B cell (primary cell): ENCODE measurements at regions not wholly inside any gene's neighbourhood (a gene's known extent, or its start where the extent isn't known, plus 50 kb on each side); places are given as distances from the start of the nearest gene placed in this dataset.

ENCODE experiments used
- ATAC-seq: fragments of 200-7000 bp; cut with Tn5 transposase; one replicate; pipeline ENCODE4 v1.10.0; 2021; ENCODE audit warnings: low read depth, mild to moderate bottlenecking, moderate number of reproducible peaks, moderate library complexity
- CTCF ChIA-PET: fragments of 350-600 bp; sonication (Branson Sonifier 250); formaldehyde crosslinking; loops from one replicate; lab custom pipeline; 2021; ENCODE audit warnings: antibody characterized with exemption, inconsistent platforms; lab: Charles Lee
- POLR2A ChIA-PET: fragments of 350-600 bp; sonication (Branson Sonifier 250); formaldehyde crosslinking; loops from one replicate; lab custom pipeline; 2021; ENCODE audit warnings: antibody characterized with exemption; lab: Charles Lee
- DNase-seq: peaks from one replicate; pipeline ENCODE4 v3.0.0; 2013
- H2AFZ ChIP-seq: 2 replicates; pipeline ENCODE4 v1.6.1; 2012; ENCODE audit warnings: mild to moderate bottlenecking, low read depth, low read length; ENCODE audit not compliant: insufficient read depth, poor library complexity, severe bottlenecking
- H3K27ac ChIP-seq, 2 donors: 1 replicate in 1 of 2; 2 replicates in 1 of 2; pipeline ENCODE4 v1.5.1; 2012 to 2013; ENCODE audit warnings: low read length in 2 of 2, mild to moderate bottlenecking in 2 of 2, moderate library complexity in 1 of 2
- H3K27me3 ChIP-seq, 4 experiments: fragments of 200-600 bp in 1 of 4; sonication (generic) in 1 of 4; replicated peaks in 1 of 4; 1 replicate in 2 of 4; 2 replicates in 2 of 4; pipeline versions ENCODE4 v1.6.1 to v1.7.0; 2013 to 2016; ENCODE audit warnings: low read length in 3 of 4, mild to moderate bottlenecking in 2 of 4, mixed read lengths in 1 of 4, moderate library complexity in 1 of 4; ENCODE audit not compliant: insufficient read depth in 4 of 4, control insufficient read depth in 3 of 4; ENCODE audit errors: control extremely low read depth in 1 of 4
- H3K36me3 ChIP-seq, 2 experiments: replicated peaks in 1 of 2; 1 replicate in 1 of 2; 2 replicates in 1 of 2; pipeline versions ENCODE4 v1.6.1 to v1.7.1; 2013; ENCODE audit warnings: low read length in 1 of 2; ENCODE audit not compliant: insufficient read depth in 2 of 2, control insufficient read depth in 1 of 2; ENCODE audit errors: control extremely low read depth in 1 of 2, extremely low read depth in 1 of 2
- H3K4me1 ChIP-seq, 2 donors: fragments of 200-600 bp in 1 of 2; sonication (generic) in 1 of 2; 1 replicate in 1 of 2; 2 replicates in 1 of 2; pipeline versions ENCODE4 v1.5.1 to v1.6.1; 2013 to 2017; ENCODE audit warnings: low read length in 2 of 2; ENCODE audit not compliant: control insufficient read depth in 2 of 2, insufficient read depth in 2 of 2
- H3K4me2 ChIP-seq: replicated peaks from 2 replicates; pipeline ENCODE3; 2012; ENCODE audit warnings: mild to moderate bottlenecking, low read depth, low read length; ENCODE audit not compliant: poor library complexity, severe bottlenecking
- H3K4me3 ChIP-seq, 5 experiments: fragments of 200-600 bp in 1 of 5; sonication (generic) in 1 of 5; 1 replicate in 3 of 5; 2 replicates in 2 of 5; pipeline versions ENCODE4 v1.5.1 to v1.7.0; 2011 to 2016; ENCODE audit warnings: low read length in 4 of 5, mild to moderate bottlenecking in 4 of 5, low read depth in 2 of 5, control low read depth in 1 of 5, moderate library complexity in 1 of 5; ENCODE audit not compliant: insufficient read depth in 1 of 5; ENCODE audit errors: control extremely low read depth in 1 of 5, extremely low read depth in 1 of 5
- H3K79me2 ChIP-seq: fragments of 200-600 bp; sonication (generic); one replicate; pipeline ENCODE4 v1.6.0; 2016; ENCODE audit warnings: low read length; ENCODE audit not compliant: control insufficient read depth, insufficient read depth
- H3K9ac ChIP-seq: fragments of 200-600 bp; sonication (generic); 2 replicates; pipeline ENCODE4 v1.6.1; 2017; ENCODE audit warnings: mild to moderate bottlenecking, low read length, moderate library complexity
- H3K9me3 ChIP-seq, 3 donors: one replicate each; pipeline versions ENCODE4 v1.6.1 to v1.7.1; 2013; ENCODE audit warnings: low read length in 2 of 3; ENCODE audit not compliant: control insufficient read depth in 2 of 3, insufficient read depth in 1 of 3; ENCODE audit errors: control extremely low read depth in 1 of 3
- H4K20me1 ChIP-seq: 2 replicates; pipeline ENCODE4 v1.6.0; 2012; ENCODE audit warnings: mild to moderate bottlenecking, low read length; ENCODE audit not compliant: insufficient read depth, control insufficient read depth, poor library complexity, severe bottlenecking
- H3K27ac Mint-ChIP-seq: one replicate; pipeline ENCODE4 v1.8.0; 2021; ENCODE audit warnings: mixed read lengths
- H3K27me3 Mint-ChIP-seq: one replicate; pipeline ENCODE4 v1.8.0; 2021; ENCODE audit warnings: mixed read lengths
- H3K4me1 Mint-ChIP-seq: one replicate; pipeline ENCODE4 v1.8.0; 2021; ENCODE audit warnings: mixed read lengths
- H3K4me3 Mint-ChIP-seq: one replicate; pipeline ENCODE4 v1.8.0; 2021; ENCODE audit warnings: mixed read lengths
- H3K9me3 Mint-ChIP-seq: one replicate; pipeline ENCODE4 v1.8.0; 2022; ENCODE audit warnings: mixed read lengths; ENCODE audit not compliant: insufficient read depth
- CTCF ChIP-seq: fragments of 200-600 bp; IDR thresholded peaks from one replicate; pipeline ENCODE4 v1.8.0; 2022; ENCODE audit warnings: antibody characterized with exemption, mild to moderate bottlenecking
- EZH2 ChIP-seq: IDR thresholded peaks from 2 replicates; pipeline ENCODE4 v1.6.1; 2012; ENCODE audit warnings: borderline replicate concordance, low read depth, mild to moderate bottlenecking, moderate library complexity, low read length; ENCODE audit not compliant: insufficient read depth, poor library complexity, severe bottlenecking
- WGBS: methylation state at CpG from one replicate; pipeline ENCODE4 v1.1.5; 2013; ENCODE audit warnings: missing lambda C conversion rate; ENCODE audit not compliant: insufficient coverage; 5-methylcytosine and 5-hydroxymethylcytosine counted together
- intact Hi-C: fragments of 100-400 bp; cut with micrococcal nuclease; formaldehyde crosslinking; loops from one replicate; pipeline ENCODE4 v1.10.0; 2022

GRCh38 chr3:63768888-63769287 lies 50.2 kb upstream of the C3orf49 start:
- POLR2A ChIA-PET = no interaction called here
- H3K4me2 ChIP-seq = no peak overlapping the region
- intact Hi-C loops = no loop called here
- no peaks in the 10 kb centered on the region for H3K27me3 ChIP-seq
- 79% methylated on average over 2 of the region's 2 CpGs for WGBS
- no peaks in the 10 kb centered on the region for H3K4me1 Mint-ChIP-seq
- H3K9me3 Mint-ChIP-seq = peaks cover 2% of the 10 kb centered on the region
- H3K27ac Mint-ChIP-seq = no peak overlapping the region
- H2AFZ ChIP-seq = no peak overlapping the region
- TF ChIP-seq CTCF (no peak), EZH2 (no peak)
- no peaks in the 10 kb centered on the region for H3K79me2 ChIP-seq
- H3K4me3 Mint-ChIP-seq = no peak overlapping the region
- H3K9me3 ChIP-seq = no peaks in the 10 kb centered on the region
- no peaks in the 10 kb centered on the region for H3K36me3 ChIP-seq
- no peaks in the 10 kb centered on the region for H4K20me1 ChIP-seq
- no peaks in the 10 kb centered on the region for H3K27me3 Mint-ChIP-seq
- no peak for ATAC-seq
- no peak overlapping the region for H3K27ac ChIP-seq
- DNase-seq = no peak
- CTCF ChIA-PET = no interaction called here
- H3K4me3 ChIP-seq = no peak overlapping the region
- H3K9ac ChIP-seq = no peak overlapping the region
- no peaks in the 10 kb centered on the region for H3K4me1 ChIP-seq
